ENCODE measurements at regions not wholly inside any gene's neighbourhood (a gene's known extent, or its start where the extent isn't known, plus 50 kb on each side); places are given as distances from the start of the nearest gene placed in this dataset.

GRCh38 chr6:85126485-85127167, 323.3 kb upstream of the NT5E start:
- intact Hi-C loops (cut with DNase I) = no loop called here

GRCh38 chr6:85125526-85125925, 324.4 kb upstream of the NT5E start:
- Histone ChIP-seq H3K27me3 (no peaks in the 10 kb centered on the region), H3K9me3 (no peaks in the 10 kb centered on the region), H3K27ac (no peak overlapping the region), H3K4me1 (no peaks in the 10 kb centered on the region), H3K36me3 (replicated peaks in 1 of 2; ENCODE audit: insufficient read depth in 1 of 2, low read depth in 2 of 2) (no peaks in the 10 kb centered on the region), H3K4me3 (no peak overlapping the region)
- ATAC-seq (no peak), DNase-seq (no peak)
- intact Hi-C loops (cut with DNase I) = no loop called here
- 16 to 20% methylated on average over 3 of the region's 3 CpGs for WGBS, 2 donors
- TF ChIP-seq POLR2A (IDR thresholded peaks at IDR 0.05) (no peak), CTCF (IDR thresholded peaks at IDR 0.05) (no peak)

More at GRCh38 chr6:85126485-85127167, 323.3 kb upstream of the NT5E start:
- ATAC-seq = no peak
- Histone ChIP-seq H3K36me3 (replicated peaks in 1 of 2; ENCODE audit: insufficient read depth in 1 of 2, low read depth in 2 of 2) (no peaks in the 10 kb centered on the region), H3K9me3 (no peaks in the 10 kb centered on the region), H3K4me3 (no peak overlapping the region), H3K27ac (no peak overlapping the region), H3K4me1 (no peaks in the 10 kb centered on the region), H3K27me3 (no peaks in the 10 kb centered on the region)
- TF ChIP-seq CTCF (IDR thresholded peaks at IDR 0.05) (peak in 5 of 7 experiments; percentile 7 to 36 (median 14)), POLR2A (IDR thresholded peaks at IDR 0.05) (no peak)
- WGBS, 2 donors = 27 to 32% methylated on average over 9 to 11 of the region's 11 CpGs
- DNase-seq = peak; percentile 12 to 44 (median 14)

GRCh38 chr6:85124472-85125354, 325.2 kb upstream of the NT5E start:
- H3K4me1 ChIP-seq = no peaks in the 10 kb centered on the region
- no peak for DNase-seq
- WGBS, 2 donors = 9 to 20% methylated on average over 1 of the region's 1 CpG
- no peaks in the 10 kb centered on the region for H3K27me3 ChIP-seq
- H3K9me3 ChIP-seq = no peaks in the 10 kb centered on the region
- no peak overlapping the region for H3K4me3 ChIP-seq
- no peaks in the 10 kb centered on the region for H3K36me3 ChIP-seq (replicated peaks in 1 of 2; ENCODE audit: insufficient read depth in 1 of 2, low read depth in 2 of 2)
- ATAC-seq = no peak
- TF ChIP-seq POLR2A (IDR thresholded peaks at IDR 0.05) = no peak
- intact Hi-C loops (cut with DNase I) = no loop called here
- H3K27ac ChIP-seq = no peak overlapping the region

GRCh38 chr6:85121158-85121557, 328.7 kb upstream of the NT5E start:
- Histone ChIP-seq H3K4me1 (no peaks in the 10 kb centered on the region), H3K27ac (no peak overlapping the region), H3K27me3 (no peaks in the 10 kb centered on the region), H3K9me3 (no peaks in the 10 kb centered on the region), H3K36me3 (replicated peaks in 1 of 2; ENCODE audit: insufficient read depth in 1 of 2, low read depth in 2 of 2) (no peaks in the 10 kb centered on the region), H3K4me3 (no peak overlapping the region)
- TF ChIP-seq CTCF (IDR thresholded peaks at IDR 0.05) (no peak), POLR2A (IDR thresholded peaks at IDR 0.05) (no peak)
- intact Hi-C loops (cut with DNase I) = no loop called here
- ATAC-seq (no peak), DNase-seq (no peak)
- WGBS, 2 donors = 26 to 56% methylated on average over 1 of the region's 1 CpG

GRCh38 chr6:85118652-85119235, 331.1 kb upstream of the NT5E start:
- no peak for ATAC-seq

More at GRCh38 chr6:85118652-85119235, 331.1 kb upstream of the NT5E start:
- intact Hi-C loops (cut with DNase I) = no loop called here
- Histone ChIP-seq H3K36me3 (replicated peaks in 1 of 2; ENCODE audit: insufficient read depth in 1 of 2, low read depth in 2 of 2) (no peaks in the 10 kb centered on the region), H3K9me3 (no peaks in the 10 kb centered on the region), H3K4me3 (no peak overlapping the region), H3K4me1 (no peaks in the 10 kb centered on the region), H3K27me3 (no peaks in the 10 kb centered on the region), H3K27ac (no peak overlapping the region)
- TF ChIP-seq CTCF (IDR thresholded peaks at IDR 0.05) (no peak), POLR2A (IDR thresholded peaks at IDR 0.05) (no peak)
- 17 to 20% methylated on average over 8 of the region's 8 CpGs for WGBS, 2 donors
- DNase-seq = no peak
